Naive B cell (primary cell): ENCODE measurements at regions not wholly inside any gene's neighbourhood (a gene's known extent, or its start where the extent isn't known, plus 50 kb on each side); places are given as distances from the start of the nearest gene placed in this dataset.
A peak's percentile ranks its signal among the peaks of the same experiment; 100 is the strongest.
"Not testable (repeated sequence)": the region's sequence is repeated elsewhere in the genome, so short reads cannot be mapped to it uniquely, and the experiment has no call there.

ENCODE experiments used
- ATAC-seq, 2 donors: fragments of 150-1000 bp; cut with Tn5 transposase; 2 replicates each; pipeline ENCODE4 v1.10.0; 2021; ENCODE audit warnings: low read depth in 2 of 2, mild to moderate bottlenecking in 2 of 2, moderate library complexity in 2 of 2
- DNase-seq: peaks from one replicate; pipeline ENCODE4 v3.0.0; 2022
- H3K27ac Mint-ChIP-seq, 6 donors: one replicate each; pipeline ENCODE4 v1.8.0; 2020 to 2022; ENCODE audit warnings: mild to moderate bottlenecking in 6 of 6, mixed read lengths in 6 of 6, moderate library complexity in 5 of 6, inconsistent platforms in 2 of 6
- H3K27me3 Mint-ChIP-seq, 3 donors: one replicate each; pipeline ENCODE4 v1.8.0; 2021 to 2022; ENCODE audit warnings: mixed read lengths in 3 of 3, mild to moderate bottlenecking in 1 of 3
- H3K36me3 Mint-ChIP-seq, 2 donors: one replicate each; pipeline ENCODE4 v1.8.0; 2020 to 2022; ENCODE audit warnings: mixed read lengths in 2 of 2, inconsistent platforms in 1 of 2, mild to moderate bottlenecking in 1 of 2
- H3K4me1 Mint-ChIP-seq, 3 donors: one replicate each; pipeline ENCODE4 v1.8.0; 2020 to 2022; ENCODE audit warnings: mixed read lengths in 3 of 3, inconsistent platforms in 1 of 3, mild to moderate bottlenecking in 1 of 3, moderate library complexity in 1 of 3
- H3K4me3 Mint-ChIP-seq, 8 donors: one replicate each; pipeline ENCODE4 v1.8.0; 2020 to 2022; ENCODE audit warnings: mild to moderate bottlenecking in 8 of 8, mixed read lengths in 8 of 8, moderate library complexity in 8 of 8, inconsistent platforms in 2 of 8
- H3K9me3 Mint-ChIP-seq, 7 donors: one replicate each; pipeline ENCODE4 v1.8.0; 2020 to 2022; ENCODE audit warnings: mixed read lengths in 7 of 7, mild to moderate bottlenecking in 5 of 7, inconsistent platforms in 2 of 7, moderate library complexity in 1 of 7

DNA sequence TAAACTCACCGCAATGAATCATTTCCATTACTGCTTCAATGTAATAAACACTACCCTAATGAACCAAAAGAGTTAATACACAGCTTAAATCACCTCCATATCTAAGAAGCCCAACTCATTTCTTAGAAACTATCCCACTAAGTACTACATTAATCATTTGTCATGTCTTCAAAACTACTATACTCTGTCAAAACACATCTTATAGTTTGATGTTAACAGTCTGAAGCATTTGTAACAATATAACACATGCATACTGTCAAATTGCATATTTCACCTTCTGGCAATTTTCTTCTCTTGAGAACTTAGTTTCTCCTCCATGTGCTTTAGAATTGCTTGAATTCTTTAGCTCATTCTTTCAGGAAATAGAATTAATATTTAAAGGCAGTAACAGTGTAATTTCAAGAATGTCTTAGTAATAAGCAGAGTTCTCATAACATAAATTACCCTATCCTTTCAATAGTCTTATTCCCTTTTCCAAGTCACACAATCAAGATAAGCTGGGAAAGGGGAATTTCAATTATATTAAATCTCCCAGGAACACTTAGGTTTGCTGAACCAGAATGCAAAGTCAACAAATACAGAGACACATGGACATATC, 199.7 kb downstream of the ATPSCKMT start:
- Mint-ChIP-seq H3K27me3 (no peaks in the 10 kb centered on the region), H3K36me3 (peaks cover 0 to 16% of the 10 kb centered on the region in 2 donors), H3K4me3 (no peak overlapping the region), H3K4me1 (no peaks in the 10 kb centered on the region), H3K27ac (no peak overlapping the region), H3K9me3 (peaks cover 14 to 49% (median 29%) of the 10 kb centered on the region in 7 donors)
- DNase-seq, result no peak
- no peak for ATAC-seq

DNA sequence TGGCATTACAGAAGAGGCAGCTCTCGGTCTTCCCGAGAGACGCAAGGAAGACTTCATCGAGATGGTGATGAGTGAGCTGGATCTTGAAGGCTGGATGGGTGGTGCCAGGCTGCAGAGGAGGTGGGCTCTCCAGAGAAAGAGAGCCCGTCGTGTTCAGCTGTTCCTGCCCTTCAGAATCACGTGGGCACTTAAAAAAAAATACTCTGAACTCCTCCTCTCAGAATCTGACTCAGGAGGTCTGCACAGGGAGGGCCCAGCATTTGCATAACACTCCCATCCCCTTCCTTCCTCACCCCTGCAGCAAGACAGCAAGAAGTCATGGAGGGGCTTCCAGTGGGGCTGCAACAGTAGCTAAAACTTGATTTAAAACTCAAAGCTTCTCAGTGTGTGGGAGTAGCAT, 203.0 kb downstream of the ATPSCKMT start:
- no peak overlapping the region for H3K4me3 Mint-ChIP-seq
- DNase-seq (no peak), ATAC-seq (no peak)
- peaks cover 7 to 27% (median 19%) of the 10 kb centered on the region in 7 donors for H3K9me3 Mint-ChIP-seq
- H3K27me3 Mint-ChIP-seq, result peaks cover 0 to 5% (median 0%) of the 10 kb centered on the region in 3 donors
- peaks cover 0 to 16% of the 10 kb centered on the region in 2 donors for H3K36me3 Mint-ChIP-seq
- H3K4me1 Mint-ChIP-seq, result no peaks in the 10 kb centered on the region
- no peak overlapping the region for H3K27ac Mint-ChIP-seq

DNA sequence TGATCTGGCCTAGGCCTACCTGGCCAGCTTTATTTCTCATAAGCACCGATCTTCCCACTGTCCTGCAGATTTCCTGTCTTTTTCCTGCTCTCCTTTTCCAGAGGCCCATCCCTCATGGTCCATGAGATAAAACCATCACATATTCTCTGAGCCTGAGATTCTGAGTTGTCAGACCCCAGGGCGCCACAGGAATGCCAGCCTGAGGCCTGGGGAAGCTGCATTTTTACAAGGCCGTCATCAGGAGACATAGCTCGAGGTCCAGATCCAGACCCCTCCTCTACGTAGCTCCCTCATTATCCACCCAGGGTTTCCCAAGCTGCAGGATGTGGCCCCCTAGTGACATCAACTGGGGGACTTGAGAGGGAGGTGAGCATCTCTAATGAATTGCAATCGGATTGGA, 204.3 kb downstream of the ATPSCKMT start:
- Mint-ChIP-seq H3K4me1 (no peaks in the 10 kb centered on the region), H3K27me3 (peaks cover 0 to 5% (median 0%) of the 10 kb centered on the region in 3 donors), H3K9me3 (peaks cover 0 to 14% (median 8%) of the 10 kb centered on the region in 7 donors), H3K36me3 (peaks cover 0 to 3% of the 10 kb centered on the region in 2 donors), H3K4me3 (no peak overlapping the region), H3K27ac (no peak overlapping the region)
- ATAC-seq (no peak), DNase-seq (no peak)

DNA sequence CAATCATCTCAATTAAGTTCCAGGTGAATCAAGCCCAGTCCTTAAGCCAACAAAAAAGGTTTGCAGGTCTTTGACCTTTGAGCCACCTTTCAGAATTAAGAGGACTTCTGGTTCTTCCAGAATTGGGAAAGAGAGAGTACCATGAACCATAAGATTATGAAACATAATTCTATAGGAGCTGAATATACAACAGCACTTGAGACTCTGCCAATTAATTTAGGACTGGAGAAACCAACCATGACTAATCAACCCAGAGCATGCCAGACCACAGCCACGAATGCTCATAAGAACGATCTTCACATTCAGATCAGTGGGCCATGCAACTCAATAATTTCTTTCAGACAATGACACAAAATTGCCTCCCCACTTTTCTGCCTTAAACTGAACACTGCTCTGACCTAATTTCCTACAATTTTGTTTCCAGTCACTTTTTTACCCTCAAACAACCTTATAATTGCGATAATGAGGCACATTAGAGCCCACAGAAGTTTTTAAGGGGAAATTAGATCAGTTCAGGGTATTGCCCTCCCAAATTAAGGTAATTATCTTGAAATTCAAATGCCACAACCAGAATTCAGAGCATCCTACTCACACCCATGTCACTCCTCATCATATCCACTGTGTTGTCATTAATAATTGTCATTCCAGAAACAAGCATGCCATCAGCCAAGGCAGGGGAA, 213.4 kb downstream of the ATPSCKMT start:
- H3K27me3 Mint-ChIP-seq, result peaks cover 0 to 7% (median 0%) of the 10 kb centered on the region in 3 donors
- H3K4me1 Mint-ChIP-seq, result no peaks in the 10 kb centered on the region
- no peaks in the 10 kb centered on the region for H3K36me3 Mint-ChIP-seq
- H3K27ac Mint-ChIP-seq, result no peak overlapping the region
- DNase-seq (no peak), ATAC-seq (no peak)
- H3K9me3 Mint-ChIP-seq, result peaks cover 0 to 15% (median 6%) of the 10 kb centered on the region in 7 donors
- no peak overlapping the region for H3K4me3 Mint-ChIP-seq

DNA sequence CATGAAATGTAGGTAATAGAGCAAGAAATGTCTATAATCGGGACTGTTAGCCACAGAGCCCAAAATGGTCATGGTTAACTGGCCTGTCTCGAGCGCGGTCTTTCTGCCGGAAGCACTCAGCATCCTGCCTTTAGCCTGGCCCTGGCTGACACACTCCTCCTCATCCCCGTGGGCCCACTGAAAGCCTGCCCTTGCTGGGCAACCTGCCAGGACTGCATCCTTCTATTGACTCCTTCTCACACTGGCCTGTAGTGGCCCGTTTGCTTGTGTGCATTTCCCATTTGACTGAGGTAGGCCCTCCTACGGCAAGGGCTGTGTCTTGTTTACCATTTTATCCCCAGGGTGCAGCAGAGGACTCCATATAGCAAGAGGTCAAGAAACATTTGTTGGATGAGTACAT, 215.7 kb downstream of the ATPSCKMT start:
- ATAC-seq (no peak), DNase-seq (no peak)
- H3K36me3 Mint-ChIP-seq, result no peaks in the 10 kb centered on the region
- no peaks in the 10 kb centered on the region for H3K4me1 Mint-ChIP-seq
- peaks cover 0 to 7% (median 0%) of the 10 kb centered on the region in 3 donors for H3K27me3 Mint-ChIP-seq
- peaks cover 2 to 16% (median 9%) of the 10 kb centered on the region in 7 donors for H3K9me3 Mint-ChIP-seq
- H3K27ac Mint-ChIP-seq, result no peak overlapping the region
- no peak overlapping the region for H3K4me3 Mint-ChIP-seq

DNA sequence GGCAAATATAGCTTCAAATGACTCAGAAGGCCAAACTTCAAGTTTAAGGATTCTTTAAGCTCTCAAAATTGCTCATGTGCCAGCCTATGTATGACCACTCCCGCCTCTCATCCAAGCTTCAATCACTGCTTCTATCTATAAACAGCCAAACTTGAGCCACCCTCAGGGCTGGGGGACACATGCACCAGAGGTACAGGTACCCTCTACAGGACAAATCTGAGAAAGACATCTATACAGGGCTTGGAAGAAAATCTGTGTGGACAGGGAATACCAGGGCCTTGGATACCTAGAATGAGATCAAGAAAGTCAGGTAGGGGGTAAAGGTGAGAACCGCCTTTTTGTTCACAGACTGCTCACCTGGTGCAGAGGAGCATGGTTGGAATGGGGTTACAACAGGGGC, 217.9 kb downstream of the ATPSCKMT start:
- ATAC-seq, result no peak
- H3K4me1 Mint-ChIP-seq, result no peaks in the 10 kb centered on the region
- H3K36me3 Mint-ChIP-seq, result no peaks in the 10 kb centered on the region
- no peak for DNase-seq
- peaks cover 1 to 22% (median 10%) of the 10 kb centered on the region in 7 donors for H3K9me3 Mint-ChIP-seq
- no peak overlapping the region for H3K27ac Mint-ChIP-seq
- H3K4me3 Mint-ChIP-seq, result no peak overlapping the region
- no peaks in the 10 kb centered on the region for H3K27me3 Mint-ChIP-seq

DNA sequence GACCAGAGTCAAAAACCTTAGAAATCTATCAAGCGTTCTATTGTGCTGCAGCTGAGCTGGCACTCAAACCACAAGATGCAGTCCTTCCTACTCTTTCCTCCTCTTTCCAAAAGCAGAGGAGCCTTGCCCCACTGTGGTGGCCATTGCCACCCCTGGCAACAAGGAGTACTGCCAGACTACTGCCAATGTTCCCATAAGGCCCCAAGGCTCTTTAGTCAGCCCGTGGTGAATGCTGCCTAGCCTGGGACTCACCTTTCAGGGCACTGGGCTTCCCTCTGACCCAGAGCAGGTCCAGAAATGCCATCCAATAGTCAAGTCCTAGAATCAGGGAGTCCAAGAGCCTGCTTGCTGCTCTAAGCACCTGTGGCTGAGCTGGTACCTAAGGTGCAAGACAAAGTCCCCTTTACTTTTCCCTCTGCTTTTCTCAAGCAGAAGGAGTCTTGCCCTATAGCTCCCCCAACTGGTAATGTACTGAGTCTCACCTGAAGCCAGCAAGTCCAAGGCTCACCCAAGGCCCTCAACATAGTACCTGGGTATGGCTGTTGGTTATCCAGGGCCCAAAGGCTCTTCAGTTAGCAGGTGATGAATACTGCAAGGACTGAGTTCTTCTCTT, 219.4 kb downstream of the ATPSCKMT start:
- no peak overlapping the region for H3K4me3 Mint-ChIP-seq
- no peak for DNase-seq

DNA sequence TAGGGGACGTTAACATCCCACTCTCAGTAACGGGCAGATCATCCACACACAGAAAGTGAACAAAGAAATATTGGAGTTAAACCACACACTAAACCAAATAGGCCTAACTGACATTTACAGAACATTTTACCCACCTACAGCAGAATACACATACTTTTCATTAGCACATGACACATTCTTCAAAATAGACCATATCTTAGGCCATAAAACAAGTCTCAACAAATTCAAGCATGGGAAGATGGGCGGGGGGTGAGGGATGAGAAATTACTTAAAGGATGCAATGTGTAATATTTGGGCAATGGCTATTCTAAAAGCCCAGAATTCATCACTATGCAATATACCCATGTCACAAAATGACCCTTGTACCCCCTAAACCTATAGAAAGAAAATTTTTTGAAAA, 226.2 kb downstream of the ATPSCKMT start:
- no peaks in the 10 kb centered on the region for H3K27me3 Mint-ChIP-seq
- H3K4me3 Mint-ChIP-seq, result no peak overlapping the region
- no peaks in the 10 kb centered on the region for H3K36me3 Mint-ChIP-seq
- DNase-seq, result no peak
- H3K9me3 Mint-ChIP-seq, result peaks cover 13 to 60% (median 24%) of the 10 kb centered on the region in 7 donors
- no peak for ATAC-seq
- H3K4me1 Mint-ChIP-seq, result no peaks in the 10 kb centered on the region
- no peak overlapping the region for H3K27ac Mint-ChIP-seq

More for the DNA sequence above, 219.4 kb downstream of the ATPSCKMT start:
- Mint-ChIP-seq H3K27me3 (no peaks in the 10 kb centered on the region), H3K9me3 (peaks cover 0 to 30% (median 15%) of the 10 kb centered on the region in 7 donors), H3K27ac (no peak overlapping the region), H3K36me3 (no peaks in the 10 kb centered on the region), H3K4me1 (no peaks in the 10 kb centered on the region)
- ATAC-seq, result no peak

DNA sequence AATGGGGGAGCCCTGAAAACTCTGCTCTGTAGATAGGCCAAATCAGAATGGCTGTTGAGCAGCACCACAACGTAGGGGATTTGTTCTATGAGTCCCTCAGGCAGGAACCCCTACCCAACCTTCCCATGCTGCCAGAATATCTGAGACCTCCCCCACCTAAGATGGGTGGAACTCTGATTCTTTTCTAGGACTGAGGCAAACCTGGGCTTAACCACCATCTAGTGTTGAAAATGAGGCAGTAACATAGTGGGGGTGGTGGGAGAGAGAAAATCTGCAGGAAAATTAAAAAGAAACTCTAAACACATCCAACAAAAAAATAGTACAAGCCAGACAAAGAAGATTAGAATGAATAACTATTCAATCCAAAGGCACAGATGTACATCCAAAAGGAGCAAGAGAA, 228.4 kb downstream of the ATPSCKMT start:
- H3K36me3 Mint-ChIP-seq, result no peaks in the 10 kb centered on the region
- no peaks in the 10 kb centered on the region for H3K4me1 Mint-ChIP-seq
- ATAC-seq (no peak), DNase-seq (no peak)
- H3K4me3 Mint-ChIP-seq, result no peak overlapping the region
- peaks cover 13 to 56% (median 22%) of the 10 kb centered on the region in 7 donors for H3K9me3 Mint-ChIP-seq
- no peaks in the 10 kb centered on the region for H3K27me3 Mint-ChIP-seq
- H3K27ac Mint-ChIP-seq, result no peak overlapping the region

DNA sequence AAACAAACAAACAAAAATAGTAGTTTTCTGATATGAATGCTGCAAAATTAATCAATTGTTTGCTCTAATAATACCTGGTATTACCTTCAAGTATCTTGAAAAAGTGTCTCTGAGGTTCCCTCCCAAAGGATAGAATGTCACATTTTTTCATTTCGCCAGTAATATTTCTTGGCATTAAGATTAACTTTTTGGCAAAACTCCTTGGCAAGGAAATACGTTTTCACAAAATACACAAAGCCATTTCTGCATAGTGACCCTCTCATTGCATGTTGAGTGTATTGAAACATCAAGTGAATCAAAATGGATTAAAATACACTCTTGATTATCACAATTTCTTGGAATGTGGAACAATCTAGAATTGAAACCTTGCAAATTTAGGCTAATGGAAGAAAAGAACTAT, 230.5 kb downstream of the ATPSCKMT start:
- H3K9me3 Mint-ChIP-seq, result peaks cover 4 to 39% (median 14%) of the 10 kb centered on the region in 7 donors
- no peak overlapping the region for H3K4me3 Mint-ChIP-seq
- ATAC-seq (no peak), DNase-seq (no peak)
- H3K36me3 Mint-ChIP-seq, result no peaks in the 10 kb centered on the region
- H3K27ac Mint-ChIP-seq, result no peak overlapping the region
- H3K27me3 Mint-ChIP-seq, result no peaks in the 10 kb centered on the region
- H3K4me1 Mint-ChIP-seq, result no peaks in the 10 kb centered on the region

DNA sequence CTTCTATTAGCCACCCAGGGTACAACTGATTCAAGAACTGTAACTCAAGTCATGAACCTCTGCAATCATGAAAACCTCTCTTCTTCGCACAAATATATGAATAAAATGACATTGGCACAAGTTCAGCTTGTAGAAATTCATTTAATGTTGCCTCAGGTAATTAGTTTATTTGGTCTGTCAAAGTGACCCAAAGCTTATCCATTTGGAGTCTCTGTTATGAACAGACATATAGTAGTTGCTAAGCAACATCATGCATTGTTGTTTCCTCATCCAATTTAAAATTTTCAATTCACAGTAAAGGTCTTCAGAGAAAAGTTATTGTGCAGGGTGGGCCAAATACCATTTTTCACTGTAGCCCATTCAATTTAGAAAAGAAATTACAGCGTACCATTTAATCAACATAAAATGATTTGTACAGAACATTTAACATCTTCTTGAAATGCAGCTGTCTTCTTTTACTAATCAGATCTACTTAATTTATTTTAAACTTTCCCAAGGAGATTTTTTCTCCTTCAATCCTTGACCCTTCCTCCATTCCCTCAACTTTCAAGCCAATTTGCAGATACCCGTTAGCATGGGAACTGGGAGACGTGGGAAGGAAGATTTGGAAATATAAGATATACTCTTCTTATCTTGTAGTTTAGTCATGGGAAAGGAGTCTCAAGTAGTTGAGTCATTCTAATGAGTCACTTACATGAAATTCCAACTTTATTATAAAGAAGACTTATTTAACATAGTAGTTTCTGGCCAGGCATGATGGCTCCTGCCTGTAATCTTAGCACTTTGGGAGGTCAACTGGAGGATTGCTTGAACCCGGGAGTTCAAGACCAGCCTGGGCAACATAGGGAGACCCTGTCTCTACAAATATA, 231.3 kb downstream of the ATPSCKMT start:
- no peak for ATAC-seq
- Mint-ChIP-seq H3K27ac (peak overlapping the region in 1 of 6 donors; percentile 16), H3K4me1 (no peaks in the 10 kb centered on the region), H3K36me3 (no peaks in the 10 kb centered on the region), H3K27me3 (no peaks in the 10 kb centered on the region), H3K4me3 (no peak overlapping the region), H3K9me3 (peaks cover 1 to 31% (median 13%) of the 10 kb centered on the region in 7 donors)
- no peak for DNase-seq

DNA sequence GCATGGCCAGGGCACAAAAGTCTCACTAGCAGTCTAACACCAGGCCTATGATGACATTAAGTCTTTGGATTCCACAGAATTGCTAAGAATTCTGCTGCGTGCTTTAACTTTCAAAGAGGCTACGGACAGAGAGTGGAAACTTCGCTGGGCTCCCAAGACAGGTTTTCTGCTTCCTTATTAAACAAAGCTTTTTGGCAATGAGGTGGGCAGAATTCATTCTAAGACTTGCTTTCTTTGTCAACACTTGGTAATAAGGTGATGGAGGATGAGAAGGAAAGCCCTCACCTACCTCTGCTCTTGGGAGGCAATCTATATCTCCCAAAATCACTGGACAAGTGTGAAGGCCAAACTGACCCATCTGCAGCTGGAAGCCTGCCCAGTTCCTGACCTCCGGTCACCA, 231.9 kb downstream of the ATPSCKMT start:
- H3K27ac Mint-ChIP-seq, result peak overlapping the region in 1 of 6 donors; percentile 16
- no peak overlapping the region for H3K4me3 Mint-ChIP-seq
- H3K36me3 Mint-ChIP-seq, result no peaks in the 10 kb centered on the region
- H3K4me1 Mint-ChIP-seq, result no peaks in the 10 kb centered on the region
- DNase-seq (no peak), ATAC-seq (no peak)
- no peaks in the 10 kb centered on the region for H3K27me3 Mint-ChIP-seq
- peaks cover 3 to 29% (median 13%) of the 10 kb centered on the region in 7 donors for H3K9me3 Mint-ChIP-seq

DNA sequence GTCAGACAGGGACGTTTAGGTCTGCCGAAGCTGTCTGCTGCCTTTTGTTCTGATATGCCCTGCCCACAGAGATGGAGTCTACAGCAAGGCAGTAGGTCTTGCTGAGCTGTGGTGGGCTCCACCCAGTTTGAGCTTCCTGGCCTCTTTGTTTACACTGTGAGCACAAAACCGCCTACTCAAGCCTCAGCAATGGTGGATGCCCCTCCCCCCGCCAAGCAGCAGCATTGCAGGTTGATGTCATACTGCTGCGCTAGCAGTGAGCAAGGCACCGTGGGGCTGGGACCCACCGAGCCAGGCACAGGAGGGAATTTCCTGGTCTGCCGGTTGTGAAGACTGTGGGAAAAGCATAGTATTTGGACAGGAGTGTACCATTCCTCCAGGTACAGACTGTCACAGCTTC, 233.1 kb downstream of the ATPSCKMT start:
- not testable (repeated sequence) for H3K4me3 Mint-ChIP-seq, ATAC-seq, H3K27ac Mint-ChIP-seq, H3K4me1 Mint-ChIP-seq, DNase-seq, H3K36me3 Mint-ChIP-seq, H3K27me3 Mint-ChIP-seq
- H3K9me3 Mint-ChIP-seq, result peaks cover 6 to 24% (median 10%) of the 10 kb centered on the region in 7 donors
